HG02642 (cell line): ENCODE measurements at regions not wholly inside any gene's neighbourhood (a gene's known extent, or its start where the extent isn't known, plus 50 kb on each side); places are given as distances from the start of the nearest gene placed in this dataset.
A peak's percentile ranks its signal among the peaks of the same experiment; 100 is the strongest.
"Not testable (repeated sequence)": the region's sequence is repeated elsewhere in the genome, so short reads cannot be mapped to it uniquely, and the experiment has no call there.

ENCODE experiments used
- ATAC-seq: cut with Tn5 transposase; IDR thresholded peaks from one replicate; pipeline ENCODE4 v1.9.1; 2021; ENCODE audit warnings: mild to moderate bottlenecking; ENCODE audit not compliant: unreplicated experiment, poor library complexity

DNA sequence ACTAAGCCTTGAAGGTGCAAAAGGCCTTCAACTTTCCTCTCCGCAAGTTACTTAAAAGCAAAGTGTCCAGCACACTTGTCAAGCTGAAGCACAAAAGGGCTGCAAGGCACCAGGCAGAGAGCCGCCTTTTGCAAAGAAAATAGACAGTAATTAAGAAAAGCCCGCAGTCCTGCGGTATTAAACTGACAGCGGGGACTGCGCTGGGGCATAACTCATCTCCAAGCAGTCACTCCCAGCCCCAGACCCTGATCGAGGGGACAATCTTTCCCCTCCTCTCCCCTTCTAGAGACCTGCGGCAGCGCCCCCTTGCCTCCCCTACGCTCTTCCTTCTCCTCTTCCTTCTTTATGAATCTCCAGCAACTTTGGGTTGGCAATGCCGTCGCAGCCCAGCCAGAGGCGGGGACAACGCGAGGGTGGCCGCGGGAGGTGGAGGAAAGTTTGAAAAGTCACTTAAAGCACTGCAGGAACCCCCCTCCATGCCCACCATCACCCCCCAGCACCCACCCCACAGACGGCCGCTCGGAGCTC lies 200.9 kb upstream of the CAND1 start:
- ATAC-seq: no peak

DNA sequence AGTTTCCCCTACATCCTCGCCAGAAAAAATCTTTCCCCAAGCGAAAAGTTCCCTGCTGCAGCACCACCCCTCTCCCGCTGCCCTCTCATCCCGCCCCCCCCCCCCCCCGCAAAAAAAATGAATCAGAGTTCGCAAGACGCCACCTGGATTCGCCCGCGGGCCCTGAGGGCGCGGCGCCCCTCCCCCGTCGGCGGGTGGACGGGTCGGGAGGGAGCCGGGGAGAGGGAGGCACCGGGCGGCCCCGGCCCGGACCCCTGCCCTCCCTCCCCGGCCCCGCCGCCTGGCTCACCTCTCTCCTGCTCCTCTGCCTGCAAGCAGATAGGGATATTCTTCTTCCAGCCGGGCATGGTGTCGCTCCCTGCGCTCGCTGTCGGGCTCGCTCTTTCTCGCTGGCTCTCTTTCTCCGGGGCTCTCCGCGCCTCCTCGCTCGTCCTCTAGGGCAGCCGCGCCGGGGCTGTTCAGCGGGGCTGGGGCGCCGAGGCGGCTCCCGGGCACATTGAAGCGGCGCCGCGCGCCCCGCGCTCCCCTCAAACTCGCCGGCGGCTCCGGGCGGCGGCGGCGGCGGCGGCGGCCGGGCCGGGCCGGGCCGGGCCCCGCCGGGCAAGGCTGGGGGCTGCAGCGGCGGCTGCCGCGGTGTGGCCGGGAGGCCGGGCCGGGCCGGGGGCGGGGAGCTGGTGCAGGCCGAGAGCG lies 200.3 kb upstream of the CAND1 start:
- peak; percentile 63 for ATAC-seq

DNA sequence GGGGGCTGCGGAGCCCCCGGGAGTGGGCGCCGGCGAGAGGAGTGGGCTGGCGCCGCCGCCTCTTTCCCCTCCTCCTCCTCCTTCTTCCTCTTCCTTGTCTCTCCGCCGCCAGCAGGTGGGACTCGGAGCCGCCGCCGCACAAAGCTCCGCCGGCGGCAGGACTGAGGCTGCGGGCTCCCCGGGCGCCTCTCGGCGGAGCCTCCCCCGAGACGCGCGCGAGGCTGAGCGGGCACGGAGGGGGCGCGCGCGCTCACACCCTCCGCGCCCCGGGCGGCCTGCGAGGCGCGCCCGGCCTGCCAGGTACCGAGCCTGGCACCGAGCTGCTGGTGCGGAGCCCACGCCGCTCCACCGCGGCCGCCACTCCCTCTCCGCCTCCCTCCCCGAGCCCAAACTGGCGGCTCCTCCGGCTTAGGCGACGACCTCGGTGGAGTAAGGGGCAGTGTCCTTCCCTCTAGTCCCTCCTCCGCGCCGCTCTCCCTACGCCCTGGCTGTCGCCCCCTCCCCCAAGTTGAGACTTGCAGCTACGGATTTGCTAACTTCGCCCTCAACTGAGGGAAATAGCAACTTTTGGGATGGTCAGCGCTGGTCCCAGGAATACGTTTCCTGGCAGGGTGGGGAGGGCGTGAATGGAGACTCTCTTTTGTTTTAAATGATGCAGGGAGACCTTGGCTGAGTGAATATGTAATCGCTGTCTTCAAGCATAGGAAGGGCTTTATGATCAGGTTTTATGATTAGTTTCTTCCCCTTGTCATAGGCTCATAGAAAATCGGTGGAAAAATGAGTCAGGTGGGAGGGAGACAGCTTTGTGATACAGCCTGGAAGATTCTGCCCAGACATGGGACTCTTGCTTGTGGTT lies 199.5 kb upstream of the CAND1 start:
- peak; percentile 76 for ATAC-seq

DNA sequence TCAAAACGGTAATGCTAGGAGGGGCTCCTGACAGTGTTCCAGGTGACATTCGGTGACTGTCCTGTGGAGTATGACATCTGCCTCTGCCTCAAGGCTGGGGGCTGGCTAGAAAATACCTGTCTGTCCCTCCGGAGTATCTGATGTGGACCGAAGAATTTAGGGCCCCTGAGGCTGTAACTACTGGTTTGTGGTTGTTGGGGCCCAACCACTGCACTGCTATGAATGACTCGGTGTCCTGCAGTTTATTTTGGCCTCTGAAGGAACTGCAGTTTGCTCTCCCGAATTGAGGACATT lies 198.9 kb upstream of the CAND1 start:
- ATAC-seq: no peak

DNA sequence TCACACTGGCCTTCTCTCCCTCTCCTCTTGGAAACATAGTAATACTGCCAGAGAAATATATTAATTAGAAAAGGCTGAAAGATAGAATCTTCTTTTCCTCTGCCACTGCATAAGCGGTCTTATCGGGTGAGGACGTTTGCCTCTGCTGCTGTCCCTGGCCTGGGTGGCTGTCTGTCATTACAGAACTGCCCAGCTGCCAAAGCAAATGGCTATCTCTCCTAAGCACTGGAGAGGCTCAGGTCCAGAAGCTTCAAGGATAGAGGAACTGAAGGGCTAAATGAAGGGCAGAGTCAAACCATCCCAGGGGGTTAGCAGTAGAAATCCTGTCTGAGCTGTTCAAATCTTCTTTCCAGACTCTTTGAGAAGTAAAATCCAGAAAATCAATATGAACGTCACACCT lies 198.6 kb upstream of the CAND1 start:
- ATAC-seq: no peak

DNA sequence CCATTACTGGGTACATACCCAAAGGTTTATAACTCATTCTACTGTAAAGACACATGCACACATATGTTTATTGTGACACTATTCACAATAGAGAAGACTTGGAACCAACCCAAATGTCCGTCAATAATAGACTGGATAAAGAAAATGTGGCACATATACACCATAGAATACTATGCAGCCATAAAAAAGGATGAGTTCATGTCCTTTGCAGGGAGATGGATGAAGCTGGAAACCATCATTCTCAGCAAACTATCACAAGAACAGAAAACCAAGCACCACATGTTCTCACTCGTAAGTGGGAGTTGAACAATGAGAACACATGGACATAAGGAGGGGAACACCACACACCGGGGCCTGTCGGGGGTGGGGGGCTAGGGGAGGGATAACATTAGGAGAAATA lies 196.9 kb upstream of the CAND1 start:
- ATAC-seq: not testable (repeated sequence)

DNA sequence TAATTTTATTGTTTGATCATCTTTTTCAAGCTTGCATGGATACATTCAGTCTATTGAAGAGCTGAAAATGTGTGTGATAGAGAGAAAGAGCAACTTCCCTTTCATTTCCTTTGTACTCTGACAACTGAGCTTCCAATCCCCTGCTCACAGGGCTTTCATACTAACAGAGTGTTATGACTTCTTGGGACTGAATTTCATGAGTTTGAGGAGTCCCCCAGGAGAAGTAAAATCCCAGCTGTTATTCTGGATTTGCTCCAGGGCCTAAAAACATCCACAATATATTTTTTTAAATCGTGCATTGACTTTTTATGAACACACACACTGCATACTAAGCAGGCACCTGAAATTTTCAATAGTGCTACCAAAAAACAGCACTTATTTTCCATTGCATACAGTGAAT lies 195.8 kb upstream of the CAND1 start:
- no peak for ATAC-seq

DNA sequence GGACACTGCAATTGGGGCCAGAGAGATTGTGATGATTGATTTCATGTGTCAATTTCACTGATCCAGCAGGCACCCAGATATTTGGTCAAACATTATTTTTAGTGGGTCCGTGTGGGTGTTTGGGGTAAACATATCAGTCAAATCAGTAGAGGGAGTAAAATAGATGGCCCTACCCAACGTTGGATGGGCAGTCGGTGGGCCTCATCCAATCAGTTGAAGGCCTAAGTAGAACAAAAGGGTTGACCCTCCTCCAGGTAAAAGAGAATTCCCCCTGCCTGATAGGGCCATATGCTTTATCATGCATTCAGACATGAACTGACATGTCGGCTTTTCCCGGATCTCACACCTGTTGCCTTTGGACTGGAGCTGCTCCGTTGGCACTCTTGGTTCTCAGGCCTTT lies 195.1 kb upstream of the CAND1 start:
- ATAC-seq: no peak

DNA sequence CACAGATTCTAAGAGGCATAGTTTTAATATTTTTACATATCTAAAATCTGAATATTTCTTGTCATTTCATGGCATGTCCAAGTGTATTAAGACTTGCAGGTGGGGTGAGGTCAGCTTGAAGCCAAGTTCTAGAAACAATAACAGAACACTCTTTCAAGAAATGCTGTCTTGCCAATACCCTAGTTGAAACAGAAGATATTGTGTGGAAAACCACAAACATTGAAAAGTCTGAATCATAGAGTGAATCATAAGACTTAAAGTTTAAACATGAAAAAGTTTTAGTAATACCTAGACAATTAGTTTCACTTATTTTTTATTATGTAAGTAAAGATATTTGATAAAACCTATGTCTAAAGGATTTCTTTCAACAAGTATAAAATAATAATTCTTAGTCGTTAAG lies 191.5 kb upstream of the CAND1 start:
- no peak for ATAC-seq

DNA sequence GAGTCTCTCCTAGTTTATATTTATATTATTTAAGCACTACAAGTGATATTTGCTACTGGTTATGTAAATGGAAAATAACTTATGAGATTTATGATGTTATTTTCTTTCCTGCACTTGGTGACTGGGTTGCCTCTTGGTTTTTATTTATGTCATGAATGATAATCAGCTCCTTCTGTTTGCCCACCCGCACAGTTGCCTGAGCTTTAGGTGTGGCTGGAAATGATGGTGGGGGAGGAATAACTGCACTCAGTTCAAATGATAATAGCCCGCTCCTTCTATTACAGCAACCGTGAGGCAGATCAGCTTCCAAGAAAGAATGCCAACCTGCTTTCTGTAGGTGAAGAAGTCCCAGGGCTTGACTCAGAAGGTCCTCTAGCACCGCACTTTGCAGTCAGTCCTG lies 190.2 kb upstream of the CAND1 start:
- no peak for ATAC-seq

DNA sequence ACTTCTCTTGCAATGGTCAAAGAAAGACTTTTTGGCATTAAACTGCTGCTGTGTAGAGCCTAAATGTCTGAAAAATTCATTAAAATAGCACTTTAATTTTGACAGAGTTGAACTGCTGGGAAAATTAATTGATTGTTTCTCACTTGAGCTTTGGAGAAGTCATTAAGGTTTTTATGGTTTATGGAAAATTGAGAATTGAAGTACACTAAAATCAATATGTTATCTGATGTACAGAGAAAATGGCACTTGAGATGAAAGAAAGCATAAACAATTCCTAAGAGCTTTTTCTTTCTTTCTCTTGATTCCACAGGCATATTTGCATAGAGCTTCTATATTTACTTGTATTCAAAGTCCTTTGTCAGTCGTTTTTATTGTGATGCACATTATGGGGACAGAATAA lies 188.5 kb upstream of the CAND1 start:
- ATAC-seq: no peak

DNA sequence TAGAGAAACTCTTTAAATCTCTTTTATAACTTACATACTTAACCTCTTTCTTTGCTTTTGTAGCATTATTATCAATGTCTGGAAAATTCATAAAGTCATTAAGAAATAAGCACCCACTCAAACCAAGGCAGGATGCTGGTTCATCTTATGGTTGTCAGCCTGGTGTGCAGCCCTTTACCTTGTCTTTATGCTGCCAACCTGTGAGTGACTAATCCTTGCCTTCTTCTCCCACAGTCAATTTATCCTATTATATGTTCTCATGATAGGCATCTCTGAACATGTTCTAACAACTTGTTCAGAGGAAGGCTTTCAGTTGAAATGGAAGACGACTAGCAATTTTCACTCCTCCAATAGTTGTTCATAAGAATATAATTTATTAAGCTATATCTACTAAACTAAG lies 186.9 kb upstream of the CAND1 start:
- ATAC-seq: no peak

DNA sequence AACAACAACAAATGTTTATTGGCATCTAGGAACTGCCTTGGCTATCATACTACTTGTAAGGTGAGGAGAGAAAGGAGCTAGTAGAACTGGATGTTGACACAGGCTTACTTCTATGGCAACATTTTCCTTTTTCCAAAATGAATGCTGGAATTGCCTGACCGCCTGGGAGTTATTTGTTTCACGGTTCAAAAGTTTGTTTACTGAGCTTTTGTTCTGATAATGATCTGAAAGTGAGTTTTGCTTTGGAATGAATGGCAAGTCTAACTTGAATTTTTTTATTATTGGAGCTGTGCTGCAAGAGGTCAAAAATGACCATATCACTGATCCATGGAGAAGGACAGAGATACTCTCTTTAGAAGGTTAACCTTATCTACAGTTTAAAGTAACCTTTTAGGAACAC lies 183.5 kb upstream of the CAND1 start:
- ATAC-seq: no peak

DNA sequence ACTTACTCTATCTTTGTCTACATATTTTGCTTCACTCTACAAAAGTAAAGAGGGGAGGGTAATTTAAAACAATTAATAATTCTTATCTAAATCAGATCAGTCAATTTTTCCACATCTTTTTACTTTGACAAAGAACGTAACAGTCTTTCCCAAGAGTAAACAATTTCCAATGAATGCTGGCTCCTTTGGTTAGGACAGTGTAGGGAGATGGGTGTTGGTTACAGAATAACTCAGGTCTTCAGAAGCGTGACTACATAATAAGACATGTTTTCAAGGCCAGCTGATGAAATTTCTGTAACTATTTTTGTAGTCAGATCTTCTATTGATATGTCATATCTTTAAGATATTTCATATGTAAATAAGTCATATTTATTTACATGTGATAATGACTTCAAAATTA lies 183.0 kb upstream of the CAND1 start:
- ATAC-seq: no peak

DNA sequence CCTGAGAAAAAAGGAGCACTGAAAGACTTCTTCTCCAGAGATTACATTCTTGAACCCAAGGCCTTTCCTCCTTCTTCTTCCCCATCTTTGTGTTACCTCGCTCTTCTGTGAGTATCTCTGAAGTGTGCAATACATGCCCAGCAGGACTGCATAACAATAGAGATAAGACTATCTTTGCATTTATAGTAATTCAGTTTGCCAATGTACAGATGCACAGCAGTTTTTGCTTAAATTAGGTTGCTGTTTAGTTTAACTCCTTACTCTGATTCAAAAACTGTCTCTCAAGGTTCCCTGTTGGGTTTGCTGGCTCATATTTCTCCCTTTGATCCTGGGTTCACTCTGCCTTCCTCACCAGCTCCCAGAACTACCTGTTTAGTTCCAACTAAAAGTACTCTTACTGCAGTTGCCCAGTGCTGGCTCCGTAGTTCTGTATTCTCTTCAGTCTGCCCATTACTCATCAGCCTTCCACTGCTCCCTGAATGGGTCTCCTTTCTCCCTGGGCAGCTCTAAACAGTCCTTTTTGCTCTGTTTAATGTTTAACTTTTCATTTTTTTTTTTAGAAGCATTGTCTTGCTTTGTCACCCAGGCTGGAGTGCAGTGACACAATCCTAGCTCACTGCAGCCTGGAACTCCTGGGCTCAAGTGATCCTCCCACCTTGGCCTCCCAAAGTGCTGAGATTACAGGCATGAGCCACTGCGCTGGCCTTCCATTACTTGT lies 180.6 kb upstream of the CAND1 start:
- ATAC-seq: no peak

DNA sequence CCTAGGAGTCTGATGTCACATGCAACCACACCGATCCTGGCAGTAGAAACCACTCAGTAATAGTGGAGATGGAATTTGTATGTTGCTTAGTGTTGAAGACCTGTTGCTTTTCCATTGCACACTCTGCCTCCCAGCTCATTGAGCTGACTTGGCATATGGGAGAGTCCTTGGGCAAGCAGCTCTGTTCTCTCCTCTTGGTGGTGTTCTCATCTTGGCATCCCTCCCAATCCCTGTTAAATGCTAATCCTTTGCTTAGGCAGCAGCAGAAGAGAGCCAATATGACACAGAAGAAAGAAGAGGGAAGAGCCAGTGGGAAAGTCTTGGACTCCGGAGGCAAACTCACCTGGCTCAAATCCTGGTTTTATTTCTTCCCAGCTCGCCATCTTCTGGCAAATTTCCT lies 178.0 kb upstream of the CAND1 start:
- ATAC-seq: no peak

DNA sequence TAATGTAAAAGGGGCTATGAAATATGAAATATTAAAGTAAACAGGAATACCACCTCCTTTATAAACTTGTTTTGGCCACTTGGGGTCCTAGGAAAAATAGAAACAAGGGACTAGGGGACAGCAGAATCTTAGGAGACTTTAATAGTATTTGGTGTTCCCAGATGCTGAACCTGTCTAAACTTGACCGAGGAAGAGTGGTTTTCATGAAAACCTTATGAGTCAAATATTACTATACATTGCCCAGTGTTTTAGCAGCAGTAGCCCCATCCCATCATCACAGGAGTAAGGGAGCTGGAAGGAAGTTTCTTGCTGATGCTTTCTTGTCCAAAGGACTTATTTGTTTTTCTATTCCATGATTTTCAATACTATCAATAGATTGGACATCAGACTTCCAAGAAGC lies 177.5 kb upstream of the CAND1 start:
- no peak for ATAC-seq

DNA sequence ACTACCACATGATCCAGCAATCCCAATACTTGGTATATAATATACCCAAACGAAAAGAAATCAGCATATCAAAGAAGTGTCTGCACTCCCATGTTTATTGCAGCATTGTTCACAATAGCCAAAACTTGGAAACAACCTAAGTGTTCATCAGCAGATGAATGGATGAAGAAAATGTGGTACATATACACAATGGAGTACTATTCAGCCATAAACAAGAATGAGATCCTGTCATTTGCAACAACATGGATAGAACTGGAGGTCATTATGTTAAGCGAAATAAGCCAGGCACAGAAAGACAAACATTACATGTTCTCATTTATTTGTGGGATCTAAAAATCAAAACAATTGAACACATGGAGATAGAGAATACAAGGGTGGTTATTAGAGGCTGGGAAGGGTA lies 176.2 kb upstream of the CAND1 start:
- not testable (repeated sequence) for ATAC-seq

DNA sequence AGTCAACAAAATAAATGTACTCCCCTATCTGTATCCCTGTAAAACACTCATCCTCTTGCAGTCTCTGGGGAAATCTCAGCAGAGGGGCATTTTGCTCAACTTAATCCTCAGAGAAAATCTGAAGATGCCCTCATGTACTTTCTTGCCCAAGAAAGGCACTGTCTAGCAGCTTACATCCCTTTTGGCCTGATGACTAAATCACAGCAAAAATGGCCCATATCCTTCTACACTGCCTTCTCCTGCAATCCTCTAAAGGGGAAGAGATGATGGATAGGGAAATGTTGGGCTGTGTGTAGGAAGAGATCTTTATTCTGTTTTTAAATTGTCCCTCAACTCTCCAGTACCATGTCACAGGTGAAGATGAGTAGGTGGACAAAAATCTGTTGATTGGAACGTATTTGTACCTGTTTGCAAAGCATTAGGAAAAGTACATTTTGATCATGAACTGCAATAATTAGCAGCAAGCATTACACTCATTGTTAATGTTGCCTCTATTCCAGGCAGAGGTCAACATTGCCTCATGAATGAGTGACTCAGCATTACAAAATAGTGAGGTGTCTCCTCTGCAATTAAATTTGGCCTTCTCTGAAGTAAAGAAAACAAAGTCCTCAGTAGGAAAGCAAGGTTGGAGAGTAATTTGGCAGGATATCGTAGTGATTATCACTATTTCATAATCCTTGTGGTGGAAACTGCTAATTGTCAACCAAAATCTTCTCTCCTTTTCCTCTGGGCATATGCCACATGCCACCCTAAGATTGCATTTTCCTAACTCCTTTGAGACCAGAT lies 172.4 kb upstream of the CAND1 start:
- ATAC-seq: no peak

DNA sequence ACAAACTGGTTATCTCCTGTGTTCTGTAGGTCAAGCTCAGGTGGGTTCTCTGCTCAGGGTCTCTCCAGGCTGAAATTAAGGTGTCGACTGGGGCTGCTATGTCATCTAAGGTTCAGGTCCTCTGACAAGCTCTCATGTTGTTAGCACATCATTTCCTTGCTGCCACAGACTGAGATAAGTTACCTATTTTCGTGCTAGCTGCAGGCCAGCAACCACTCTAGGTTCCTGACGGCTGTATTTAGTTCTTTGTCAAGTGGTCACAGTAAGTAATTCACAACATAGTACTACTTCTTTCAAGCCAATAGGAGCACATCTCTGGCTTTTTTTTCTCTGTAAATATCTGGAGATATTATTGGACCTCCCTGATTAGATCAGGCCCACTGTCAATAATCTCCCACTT lies 169.3 kb upstream of the CAND1 start:
- no peak for ATAC-seq

DNA sequence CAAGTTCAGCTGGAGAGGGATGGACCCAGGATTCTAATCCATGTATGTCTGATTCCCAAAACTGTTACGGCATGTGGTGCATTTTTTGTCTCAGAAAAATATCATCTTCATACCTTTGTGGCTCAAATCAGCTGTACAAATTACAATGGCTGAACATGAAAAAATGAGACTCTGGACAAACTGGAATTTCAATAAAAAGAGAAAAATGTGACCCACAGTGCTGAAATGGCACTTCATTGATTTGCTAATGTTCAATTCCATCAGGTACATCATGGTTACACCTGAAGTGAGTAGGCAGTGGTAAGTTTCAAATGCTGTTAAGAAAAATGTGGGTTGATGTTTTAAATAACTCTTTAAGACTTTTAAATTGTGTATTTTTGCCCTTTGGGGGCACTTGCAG lies 165.6 kb upstream of the CAND1 start:
- no peak for ATAC-seq
